ENCODE measurements at regions not wholly inside any gene's neighbourhood (a gene's known extent, or its start where the extent isn't known, plus 50 kb on each side); places are given as distances from the start of the nearest gene placed in this dataset.

DNA sequence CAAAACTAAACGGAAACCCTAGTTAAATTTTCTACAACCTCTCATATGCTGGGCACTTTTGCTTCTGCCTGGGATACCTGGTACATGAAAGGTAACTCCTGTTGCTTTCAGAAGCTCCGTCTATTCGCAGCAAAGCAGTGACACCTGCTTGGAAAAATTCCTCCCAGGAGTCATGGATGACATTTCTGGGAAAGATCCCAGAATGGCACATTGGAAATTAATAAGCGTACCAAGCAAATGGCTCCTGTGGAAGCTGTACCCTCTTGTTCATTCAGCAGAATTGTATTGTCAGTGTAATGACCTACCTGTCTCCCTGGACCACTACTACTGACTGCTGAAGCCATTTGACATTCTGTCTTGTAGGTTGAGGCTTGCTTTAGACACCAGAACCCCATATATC, 349.7 kb upstream of the NOCT start:
- TF ChIP-seq, protein P1, sequence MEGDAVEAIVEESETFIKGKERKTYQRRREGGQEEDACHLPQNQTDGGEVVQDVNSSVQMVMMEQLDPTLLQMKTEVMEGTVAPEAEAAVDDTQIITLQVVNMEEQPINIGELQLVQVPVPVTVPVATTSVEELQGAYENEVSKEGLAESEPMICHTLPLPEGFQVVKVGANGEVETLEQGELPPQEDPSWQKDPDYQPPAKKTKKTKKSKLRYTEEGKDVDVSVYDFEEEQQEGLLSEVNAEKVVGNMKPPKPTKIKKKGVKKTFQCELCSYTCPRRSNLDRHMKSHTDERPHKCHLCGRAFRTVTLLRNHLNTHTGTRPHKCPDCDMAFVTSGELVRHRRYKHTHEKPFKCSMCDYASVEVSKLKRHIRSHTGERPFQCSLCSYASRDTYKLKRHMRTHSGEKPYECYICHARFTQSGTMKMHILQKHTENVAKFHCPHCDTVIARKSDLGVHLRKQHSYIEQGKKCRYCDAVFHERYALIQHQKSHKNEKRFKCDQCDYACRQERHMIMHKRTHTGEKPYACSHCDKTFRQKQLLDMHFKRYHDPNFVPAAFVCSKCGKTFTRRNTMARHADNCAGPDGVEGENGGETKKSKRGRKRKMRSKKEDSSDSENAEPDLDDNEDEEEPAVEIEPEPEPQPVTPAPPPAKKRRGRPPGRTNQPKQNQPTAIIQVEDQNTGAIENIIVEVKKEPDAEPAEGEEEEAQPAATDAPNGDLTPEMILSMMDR (IDR thresholded peaks at IDR 0.05; ENCODE audit: control insufficient read depth, insufficient read depth, low read depth, low read length, missing control alignments), result no peak
- H3K4me3 ChIP-seq (ENCODE audit: control insufficient read depth, low read depth, low read length), result no peak overlapping the region
- no peak for DNase-seq (ENCODE audit: low read depth)

DNA sequence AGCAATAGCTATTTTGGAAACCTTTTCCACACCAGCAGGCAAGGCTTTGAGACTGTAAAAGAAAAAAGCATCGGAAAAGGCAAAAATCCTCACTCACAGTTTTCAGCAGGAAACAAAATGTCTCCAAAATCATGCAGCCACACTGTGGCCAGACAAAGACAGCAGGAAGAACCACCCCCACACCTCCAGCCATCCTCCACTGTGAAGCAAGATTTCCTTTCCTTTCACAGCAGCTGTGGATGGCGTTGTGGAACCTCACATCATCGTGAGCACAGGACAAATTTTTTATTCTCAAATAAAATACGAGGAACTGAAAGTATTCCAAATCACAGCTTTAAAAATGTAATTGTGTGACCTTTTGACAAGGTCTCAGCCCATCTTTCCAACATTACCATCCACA, 351.7 kb upstream of the NOCT start:
- TF ChIP-seq, protein P1 (IDR thresholded peaks at IDR 0.05; ENCODE audit: control insufficient read depth, insufficient read depth, low read depth, low read length, missing control alignments), result no peak
- no peak overlapping the region for H3K4me3 ChIP-seq (ENCODE audit: control insufficient read depth, low read depth, low read length)
- no peak for DNase-seq (ENCODE audit: low read depth)

DNA sequence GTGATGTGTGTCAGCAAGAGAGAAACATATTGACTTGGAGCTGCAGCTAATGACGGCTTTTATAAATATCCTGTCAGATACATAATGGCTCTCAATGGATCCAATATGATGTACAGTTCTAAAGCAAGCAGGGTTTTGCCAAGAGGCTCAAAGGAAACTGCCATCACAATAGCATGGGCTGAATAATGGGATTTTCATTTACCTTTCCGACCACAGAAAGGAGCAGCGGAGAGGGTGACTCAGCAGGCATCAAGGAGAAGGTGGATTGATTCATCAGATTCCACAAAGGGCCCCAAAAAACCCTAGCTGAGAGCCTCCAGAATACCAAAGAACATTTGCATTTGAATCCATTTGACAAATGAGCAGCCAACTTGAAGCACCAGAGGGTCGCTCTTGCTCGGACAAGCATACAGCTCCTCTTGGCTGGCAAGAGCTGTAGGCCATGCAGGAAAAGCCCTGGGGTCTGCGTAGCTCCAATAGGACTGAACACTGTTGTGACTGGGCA, 355.7 kb upstream of the NOCT start:
- no peak for DNase-seq (ENCODE audit: low read depth)
- TF ChIP-seq, protein P1 (IDR thresholded peaks at IDR 0.05; ENCODE audit: control insufficient read depth, insufficient read depth, low read depth, low read length, missing control alignments), result no peak
- no peak overlapping the region for H3K4me3 ChIP-seq (ENCODE audit: control insufficient read depth, low read depth, low read length)

DNA sequence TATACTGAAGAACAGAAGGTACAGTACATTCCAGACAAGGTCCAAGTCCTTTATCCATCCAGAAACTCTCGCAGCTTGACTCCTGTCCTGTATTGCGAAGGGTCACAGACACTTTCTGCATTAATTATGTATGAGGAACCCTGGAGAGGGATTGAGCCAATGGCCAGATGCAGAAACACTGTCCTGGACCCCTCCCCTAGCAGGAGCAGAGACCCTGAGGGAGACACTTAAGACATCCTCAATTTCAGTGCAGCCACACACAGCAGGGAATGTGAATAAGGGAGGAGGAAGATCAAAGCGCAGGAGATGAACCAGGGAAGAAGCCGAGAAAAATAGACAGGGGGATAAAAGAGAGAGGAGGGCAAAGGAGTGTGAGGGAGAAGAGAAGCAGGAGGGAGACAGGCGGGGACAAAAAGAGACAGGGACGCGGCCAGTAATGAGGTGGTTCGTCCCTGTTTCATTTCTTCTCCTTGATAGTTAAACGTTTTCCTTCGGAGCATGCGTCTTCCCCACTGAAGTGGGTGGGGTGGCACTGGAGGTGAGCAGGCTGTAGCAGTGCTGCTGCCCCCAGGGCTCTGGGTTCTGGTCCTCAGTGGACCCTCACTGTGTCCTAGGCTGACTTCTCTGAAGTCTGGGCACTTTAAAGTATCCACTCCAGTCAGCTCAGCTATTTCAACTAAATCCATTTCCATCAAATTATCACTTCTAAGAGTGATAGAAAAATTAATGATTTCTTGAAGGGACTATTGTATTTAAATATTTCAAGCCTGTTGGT, 356.4 kb upstream of the NOCT start:
- H3K4me3 ChIP-seq (ENCODE audit: control insufficient read depth, low read depth, low read length), result no peak overlapping the region
- DNase-seq (ENCODE audit: low read depth), result no peak
- TF ChIP-seq, protein P1 (IDR thresholded peaks at IDR 0.05; ENCODE audit: control insufficient read depth, insufficient read depth, low read depth, low read length, missing control alignments), result no peak

DNA sequence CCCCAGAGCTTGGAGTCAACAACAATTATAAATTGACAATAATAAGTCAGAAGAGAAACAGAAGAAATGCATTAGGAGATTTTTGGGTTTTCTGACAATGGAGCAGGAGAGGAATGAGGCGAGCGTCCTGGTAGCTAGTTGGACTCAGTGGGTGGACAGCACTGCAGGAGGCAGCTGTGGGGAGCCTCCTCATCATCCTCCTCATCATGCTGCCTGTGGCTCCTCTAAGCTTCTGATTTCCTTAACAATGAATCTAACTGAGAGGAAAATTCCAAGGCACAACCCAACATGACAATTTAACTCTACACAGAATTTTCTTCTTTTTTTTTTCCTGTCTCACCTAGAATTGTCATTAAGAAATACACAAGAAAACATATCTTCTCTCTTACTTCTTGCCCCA, 357.1 kb upstream of the NOCT start:
- TF ChIP-seq, protein P1 (IDR thresholded peaks at IDR 0.05; ENCODE audit: control insufficient read depth, insufficient read depth, low read depth, low read length, missing control alignments), result no peak
- DNase-seq (ENCODE audit: low read depth), result no peak
- no peak overlapping the region for H3K4me3 ChIP-seq (ENCODE audit: control insufficient read depth, low read depth, low read length)

DNA sequence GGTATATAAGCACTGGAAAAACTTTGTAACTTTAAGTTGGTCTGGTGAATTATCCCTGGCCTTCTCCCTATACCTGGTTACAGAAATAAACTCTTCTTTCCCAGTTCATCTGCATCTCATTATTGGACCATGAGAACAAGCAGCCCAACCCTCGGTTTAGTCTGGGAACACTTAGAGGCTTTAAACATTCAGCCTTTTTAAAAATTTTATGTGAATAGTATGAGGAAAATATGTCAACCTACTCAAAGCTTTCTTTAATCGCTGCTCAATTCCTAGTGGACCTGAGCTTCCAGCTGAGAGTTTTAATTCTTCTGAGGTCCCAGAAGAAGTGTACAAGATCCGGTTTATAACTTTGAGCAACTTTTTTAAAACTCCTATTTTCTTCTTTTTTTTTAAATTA, 358.6 kb upstream of the NOCT start:
- no peak overlapping the region for H3K4me3 ChIP-seq (ENCODE audit: control insufficient read depth, low read depth, low read length)
- no peak for DNase-seq (ENCODE audit: low read depth)
- TF ChIP-seq, protein P1 (IDR thresholded peaks at IDR 0.05; ENCODE audit: control insufficient read depth, insufficient read depth, low read depth, low read length, missing control alignments), result no peak

Measured in AG09309 (cell line).